AG09309 (cell line): ENCODE measurements at regions not wholly inside any gene's neighbourhood (a gene's known extent, or its start where the extent isn't known, plus 50 kb on each side); places are given as distances from the start of the nearest gene placed in this dataset.

ENCODE experiments used
- DNase-seq: peaks from one replicate; pipeline ENCODE4 v3.0.0-alpha.2; 2010; ENCODE audit warnings: low read depth
- H3K4me3 ChIP-seq: 2 replicates; pipeline ENCODE4 v1.5.1; 2011; ENCODE audit warnings: mild to moderate bottlenecking, low read depth, low read length, moderate library complexity; ENCODE audit not compliant: control insufficient read depth
- CTCF ChIP-seq: IDR thresholded peaks from 2 replicates; pipeline ENCODE4 v1.5.1; 2011; ENCODE audit warnings: mild to moderate bottlenecking, low read depth, low read length, inconsistent platforms; ENCODE audit not compliant: insufficient read depth, control insufficient read depth; ENCODE audit errors: missing control alignments

- DNase-seq: no peak
- H3K4me3 ChIP-seq: no peak overlapping the region
- no peak for TF ChIP-seq CTCF
Measured at GRCh38 chr12:113645183-113645582, 173.5 kb upstream of the LHX5 start.

- no peak for TF ChIP-seq CTCF
- no peak overlapping the region for H3K4me3 ChIP-seq
- DNase-seq: no peak
Measured at GRCh38 chr12:113643177-113643974, 171.7 kb upstream of the LHX5 start.

GRCh38 chr12:113642672-113643071, 171.0 kb upstream of the LHX5 start:
- TF ChIP-seq CTCF: no peak
- H3K4me3 ChIP-seq: no peak overlapping the region
- DNase-seq: no peak

GRCh38 chr12:113642216-113642615, 170.5 kb upstream of the LHX5 start:
- no peak for DNase-seq
- no peak overlapping the region for H3K4me3 ChIP-seq
- no peak for TF ChIP-seq CTCF

GRCh38 chr12:113641426-113642030, 169.9 kb upstream of the LHX5 start:
- no peak for TF ChIP-seq CTCF
- DNase-seq: no peak
- no peak overlapping the region for H3K4me3 ChIP-seq

GRCh38 chr12:113640837-113641236, 169.2 kb upstream of the LHX5 start:
- H3K4me3 ChIP-seq: no peak overlapping the region
- DNase-seq: no peak
- no peak for TF ChIP-seq CTCF

- H3K4me3 ChIP-seq: no peak overlapping the region
- DNase-seq: no peak
- no peak for TF ChIP-seq CTCF
Measured at GRCh38 chr12:113639474-113639873, 167.8 kb upstream of the LHX5 start.
